Breast epithelium (tissue), 4 donors: ENCODE measurements at regions not wholly inside any gene's neighbourhood (a gene's known extent, or its start where the extent isn't known, plus 50 kb on each side); places are given as distances from the start of the nearest gene placed in this dataset.
"Not testable (repeated sequence)": the region's sequence is repeated elsewhere in the genome, so short reads cannot be mapped to it uniquely, and the experiment has no call there.

Experiments
- DNase-seq, 2 donors: peaks; one replicate each; pipeline ENCODE4 v3.0.0-alpha.2; 2019; ENCODE audit warnings: low spot score in 2 of 2
- H3K27ac ChIP-seq, 2 donors: fragments of 200-600 bp; sonication (generic) in 1 of 2; one replicate each; pipeline ENCODE4 v1.5.1; 2016 to 2019; ENCODE audit warnings: mild to moderate bottlenecking in 1 of 2
- H3K27me3 ChIP-seq, 2 donors: fragments of 200-600 bp; sonication (generic) in 1 of 2; one replicate each; pipeline versions ENCODE4 v1.5.1 to v1.6.0; 2017 to 2019; ENCODE audit warnings: control low read depth in 1 of 2, mild to moderate bottlenecking in 1 of 2
- H3K36me3 ChIP-seq: fragments of 200-600 bp; one replicate; pipeline ENCODE4 v1.5.1; 2019
- H3K4me1 ChIP-seq, 2 donors: fragments of 200-600 bp; sonication (generic); one replicate each; pipeline ENCODE4 v1.5.1; 2016 to 2019; ENCODE audit warnings: control low read depth in 1 of 2
- H3K4me3 ChIP-seq, 3 donors: fragments of 200-600 bp; sonication (generic); 1 replicate in 2 of 3; 2 replicates in 1 of 3; pipeline ENCODE4 v1.5.1; 2016 to 2019; ENCODE audit warnings: mild to moderate bottlenecking in 3 of 3, moderate library complexity in 2 of 3
- H3K9me3 ChIP-seq, 2 donors: fragments of 200-600 bp; sonication (generic) in 1 of 2; one replicate each; pipeline ENCODE4 v1.5.1; 2016 to 2019; ENCODE audit warnings: control low read depth in 1 of 2
- POLR2A ChIP-seq: fragments of 450-650 bp; IDR thresholded peaks from one replicate; pipeline ENCODE4 v1.6.1; 2016; ENCODE audit warnings: antibody characterized with exemption, mild to moderate bottlenecking, moderate library complexity
- POLR2AphosphoS5 ChIP-seq, 3 donors: sonication (generic); formaldehyde crosslinking; IDR thresholded peaks; one replicate each; pipeline ENCODE4 v1.6.1; 2017; ENCODE audit warnings: antibody characterized with exemption in 3 of 3
- intact Hi-C: fragments of 100-400 bp; cut with DNase I; formaldehyde crosslinking; loops from one replicate; pipeline ENCODE4 v1.15.1; 2023; ENCODE audit warnings: low total_unique reads
- TF ChIP-seq, protein P1 (sequence below), 3 donors: fragments of 450-650 bp; IDR thresholded peaks; one replicate each; pipeline ENCODE4 v1.5.1; 2016 to 2017; ENCODE audit warnings: antibody characterized with exemption in 3 of 3, mild to moderate bottlenecking in 3 of 3, moderate library complexity in 3 of 3

DNA sequence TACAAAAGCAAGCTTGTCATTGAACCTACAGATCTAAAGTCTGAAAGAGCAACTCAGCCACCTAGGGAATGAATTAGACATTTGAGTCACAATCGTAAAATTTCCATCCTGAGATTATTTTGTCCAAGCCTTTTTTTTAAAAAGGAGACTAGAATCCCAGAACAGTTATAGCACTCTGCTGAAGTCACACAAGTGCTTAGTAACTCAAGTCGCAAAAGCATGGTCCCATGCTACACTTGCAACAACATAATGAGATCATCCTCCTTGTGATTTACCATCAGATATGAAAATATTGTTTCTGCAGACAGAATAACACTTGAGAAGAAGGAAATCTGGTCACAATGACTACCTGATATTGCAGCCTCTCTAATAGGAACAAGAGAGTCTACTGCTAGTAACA, 106.7 kb downstream of the ZIC4 start:
- H3K27ac ChIP-seq: no peak overlapping the region
- H3K27me3 ChIP-seq: no peaks in the 10 kb centered on the region
- H3K4me1 ChIP-seq: no peaks in the 10 kb centered on the region
- TF ChIP-seq POLR2AphosphoS5 (IDR thresholded peaks at IDR 0.05): no peak
- H3K36me3 ChIP-seq: no peaks in the 10 kb centered on the region
- intact Hi-C loops: no loop called here
- no peaks in the 10 kb centered on the region for H3K9me3 ChIP-seq
- DNase-seq: no peak
- H3K4me3 ChIP-seq: no peak overlapping the region

- no peaks in the 10 kb centered on the region for H3K4me1 ChIP-seq
- no peak overlapping the region for H3K27ac ChIP-seq
- H3K9me3 ChIP-seq: no peaks in the 10 kb centered on the region
- H3K27me3 ChIP-seq: no peaks in the 10 kb centered on the region
- intact Hi-C loops: no loop called here
- DNase-seq: no peak
- no peaks in the 10 kb centered on the region for H3K36me3 ChIP-seq
- TF ChIP-seq POLR2A: no peak
- TF ChIP-seq, protein P1, sequence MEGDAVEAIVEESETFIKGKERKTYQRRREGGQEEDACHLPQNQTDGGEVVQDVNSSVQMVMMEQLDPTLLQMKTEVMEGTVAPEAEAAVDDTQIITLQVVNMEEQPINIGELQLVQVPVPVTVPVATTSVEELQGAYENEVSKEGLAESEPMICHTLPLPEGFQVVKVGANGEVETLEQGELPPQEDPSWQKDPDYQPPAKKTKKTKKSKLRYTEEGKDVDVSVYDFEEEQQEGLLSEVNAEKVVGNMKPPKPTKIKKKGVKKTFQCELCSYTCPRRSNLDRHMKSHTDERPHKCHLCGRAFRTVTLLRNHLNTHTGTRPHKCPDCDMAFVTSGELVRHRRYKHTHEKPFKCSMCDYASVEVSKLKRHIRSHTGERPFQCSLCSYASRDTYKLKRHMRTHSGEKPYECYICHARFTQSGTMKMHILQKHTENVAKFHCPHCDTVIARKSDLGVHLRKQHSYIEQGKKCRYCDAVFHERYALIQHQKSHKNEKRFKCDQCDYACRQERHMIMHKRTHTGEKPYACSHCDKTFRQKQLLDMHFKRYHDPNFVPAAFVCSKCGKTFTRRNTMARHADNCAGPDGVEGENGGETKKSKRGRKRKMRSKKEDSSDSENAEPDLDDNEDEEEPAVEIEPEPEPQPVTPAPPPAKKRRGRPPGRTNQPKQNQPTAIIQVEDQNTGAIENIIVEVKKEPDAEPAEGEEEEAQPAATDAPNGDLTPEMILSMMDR (IDR thresholded peaks at IDR 0.05): no peak
- no peak overlapping the region for H3K4me3 ChIP-seq
Observed at GRCh38 chr3:147298511-147298982, 107.8 kb downstream of the ZIC4 start.

GRCh38 chr3:147297761-147298350, 108.5 kb downstream of the ZIC4 start:
- TF ChIP-seq POLR2A: no peak
- no peak for TF ChIP-seq POLR2AphosphoS5 (IDR thresholded peaks at IDR 0.05)
- TF ChIP-seq, protein P1 (IDR thresholded peaks at IDR 0.05): no peak
- Histone ChIP-seq H3K4me1 (no peaks in the 10 kb centered on the region), H3K4me3 (no peak overlapping the region), H3K27ac (no peak overlapping the region), H3K36me3 (no peaks in the 10 kb centered on the region), H3K9me3 (no peaks in the 10 kb centered on the region), H3K27me3 (no peaks in the 10 kb centered on the region)
- intact Hi-C loops: no loop called here
- DNase-seq: no peak

GRCh38 chr3:147287370-147287769, 119.0 kb downstream of the ZIC4 start:
- DNase-seq, H3K27me3 ChIP-seq, intact Hi-C loops, H3K36me3 ChIP-seq, H3K27ac ChIP-seq, H3K4me3 ChIP-seq, H3K4me1 ChIP-seq: not testable (repeated sequence)
- peaks cover 0 to 13% of the 10 kb centered on the region in 2 donors for H3K9me3 ChIP-seq

- TF ChIP-seq POLR2A (no peak), POLR2AphosphoS5 (IDR thresholded peaks at IDR 0.05) (no peak)
- TF ChIP-seq, protein P1 (IDR thresholded peaks at IDR 0.05): no peak
Observed at GRCh38 chr3:147269907-147270306, 136.4 kb downstream of the ZIC4 start.

DNA sequence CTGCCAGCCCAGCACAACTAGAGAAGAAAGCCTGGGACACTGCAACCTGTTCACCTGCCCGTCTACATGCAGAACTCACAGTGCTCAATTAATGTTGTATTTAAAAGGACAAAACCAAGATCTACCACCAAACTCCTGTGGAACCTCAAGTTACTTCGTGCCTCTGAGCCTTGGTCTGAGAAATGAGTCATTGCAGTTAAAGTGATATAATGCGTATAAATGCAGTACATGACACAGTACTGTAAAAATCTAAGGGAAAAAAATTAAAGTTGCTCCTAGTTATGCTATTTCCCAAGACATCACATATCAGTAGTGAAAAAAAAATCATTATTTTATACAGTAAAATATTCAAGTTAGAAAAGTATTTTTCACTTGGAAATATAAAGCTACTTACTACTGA, 138.9 kb downstream of the ZIC4 start:
- Histone ChIP-seq H3K4me1 (no peaks in the 10 kb centered on the region), H3K4me3 (no peak overlapping the region), H3K27ac (no peak overlapping the region), H3K36me3 (no peaks in the 10 kb centered on the region), H3K9me3 (peaks cover 7 to 8% of the 10 kb centered on the region in 2 donors), H3K27me3 (no peaks in the 10 kb centered on the region)
- TF ChIP-seq, protein P1 (IDR thresholded peaks at IDR 0.05): no peak
- no peak for TF ChIP-seq POLR2A
- TF ChIP-seq POLR2AphosphoS5 (IDR thresholded peaks at IDR 0.05): no peak
- DNase-seq: no peak
- intact Hi-C loops: no loop called here

More at GRCh38 chr3:147269907-147270306, 136.4 kb downstream of the ZIC4 start:
- Histone ChIP-seq H3K36me3 (no peaks in the 10 kb centered on the region), H3K4me3 (no peak overlapping the region), H3K27me3 (no peaks in the 10 kb centered on the region), H3K4me1 (no peaks in the 10 kb centered on the region), H3K9me3 (peaks cover 8 to 27% of the 10 kb centered on the region in 2 donors), H3K27ac (no peak overlapping the region)
- intact Hi-C loops: no loop called here
- no peak for DNase-seq
